ENCODE measurements at regions not wholly inside any gene's neighbourhood (a gene's known extent, or its start where the extent isn't known, plus 50 kb on each side); places are given as distances from the start of the nearest gene placed in this dataset.

DNA sequence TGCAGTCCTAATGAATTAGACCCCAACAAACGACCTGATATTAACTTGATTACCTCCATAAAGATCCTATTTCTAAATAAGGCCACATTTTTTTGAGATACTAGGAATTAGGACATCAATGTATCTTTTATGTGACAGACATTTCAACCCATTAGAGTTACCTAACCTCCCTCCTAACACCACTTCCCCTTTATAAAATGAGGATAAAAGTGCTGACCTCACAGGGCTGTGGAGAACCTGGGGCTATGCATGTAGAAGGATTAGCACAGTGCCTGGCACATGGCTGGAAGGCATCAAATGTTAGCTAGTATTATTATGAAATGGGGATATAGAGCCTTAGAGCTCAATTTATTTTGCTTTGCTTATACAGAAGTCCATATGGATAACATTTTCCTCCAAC lies 53.5 kb upstream of the LRRN1 start:
- 64 to 80% methylated on average over 1 of the region's 1 CpG for WGBS, 2 donors
- Histone ChIP-seq H3K4me1 (no peaks in the 10 kb centered on the region), H3K27me3 (no peaks in the 10 kb centered on the region), H3K4me3 (replicated peaks in 1 of 3) (no peak overlapping the region), H3K36me3 (no peaks in the 10 kb centered on the region), H3K27ac (no peak overlapping the region), H3K9me3 (no peaks in the 10 kb centered on the region)
- no peak for TF ChIP-seq POLR2A (IDR thresholded peaks at IDR 0.05)
- TF ChIP-seq, protein P1, sequence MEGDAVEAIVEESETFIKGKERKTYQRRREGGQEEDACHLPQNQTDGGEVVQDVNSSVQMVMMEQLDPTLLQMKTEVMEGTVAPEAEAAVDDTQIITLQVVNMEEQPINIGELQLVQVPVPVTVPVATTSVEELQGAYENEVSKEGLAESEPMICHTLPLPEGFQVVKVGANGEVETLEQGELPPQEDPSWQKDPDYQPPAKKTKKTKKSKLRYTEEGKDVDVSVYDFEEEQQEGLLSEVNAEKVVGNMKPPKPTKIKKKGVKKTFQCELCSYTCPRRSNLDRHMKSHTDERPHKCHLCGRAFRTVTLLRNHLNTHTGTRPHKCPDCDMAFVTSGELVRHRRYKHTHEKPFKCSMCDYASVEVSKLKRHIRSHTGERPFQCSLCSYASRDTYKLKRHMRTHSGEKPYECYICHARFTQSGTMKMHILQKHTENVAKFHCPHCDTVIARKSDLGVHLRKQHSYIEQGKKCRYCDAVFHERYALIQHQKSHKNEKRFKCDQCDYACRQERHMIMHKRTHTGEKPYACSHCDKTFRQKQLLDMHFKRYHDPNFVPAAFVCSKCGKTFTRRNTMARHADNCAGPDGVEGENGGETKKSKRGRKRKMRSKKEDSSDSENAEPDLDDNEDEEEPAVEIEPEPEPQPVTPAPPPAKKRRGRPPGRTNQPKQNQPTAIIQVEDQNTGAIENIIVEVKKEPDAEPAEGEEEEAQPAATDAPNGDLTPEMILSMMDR (IDR thresholded peaks at IDR 0.05) = no peak
- no peak for DNase-seq
- intact Hi-C loops (cut with DNase I) = no loop called here

DNA sequence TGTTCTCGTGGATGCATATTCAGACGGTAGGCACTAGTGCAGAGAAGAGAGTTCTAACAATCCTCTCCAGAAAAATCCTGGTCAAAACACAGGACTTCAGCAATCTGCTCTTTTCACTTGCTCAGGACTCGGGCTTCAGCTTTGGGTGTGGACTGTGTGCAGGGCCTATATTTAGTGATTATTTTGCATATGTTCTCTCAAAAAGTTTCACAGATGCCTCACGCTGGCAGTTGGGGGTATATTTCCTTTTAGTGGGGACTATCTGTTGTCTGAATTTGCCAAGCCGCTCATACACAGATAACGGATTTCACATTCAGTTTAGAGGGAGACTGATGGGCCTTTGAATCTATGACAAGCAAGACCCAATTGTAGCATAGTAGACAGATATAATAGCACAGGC lies 54.4 kb upstream of the LRRN1 start:
- Histone ChIP-seq H3K27me3 (no peaks in the 10 kb centered on the region), H3K27ac (no peak overlapping the region), H3K9me3 (no peaks in the 10 kb centered on the region), H3K4me1 (no peaks in the 10 kb centered on the region), H3K36me3 (no peaks in the 10 kb centered on the region), H3K4me3 (replicated peaks in 1 of 3) (no peak overlapping the region)
- TF ChIP-seq, protein P1 (IDR thresholded peaks at IDR 0.05) = no peak
- no peak for TF ChIP-seq POLR2A (IDR thresholded peaks at IDR 0.05)
- WGBS, 2 donors = 86 to 95% methylated on average over 6 of the region's 6 CpGs
- DNase-seq = no peak
- intact Hi-C loops (cut with DNase I) = no loop called here

DNA sequence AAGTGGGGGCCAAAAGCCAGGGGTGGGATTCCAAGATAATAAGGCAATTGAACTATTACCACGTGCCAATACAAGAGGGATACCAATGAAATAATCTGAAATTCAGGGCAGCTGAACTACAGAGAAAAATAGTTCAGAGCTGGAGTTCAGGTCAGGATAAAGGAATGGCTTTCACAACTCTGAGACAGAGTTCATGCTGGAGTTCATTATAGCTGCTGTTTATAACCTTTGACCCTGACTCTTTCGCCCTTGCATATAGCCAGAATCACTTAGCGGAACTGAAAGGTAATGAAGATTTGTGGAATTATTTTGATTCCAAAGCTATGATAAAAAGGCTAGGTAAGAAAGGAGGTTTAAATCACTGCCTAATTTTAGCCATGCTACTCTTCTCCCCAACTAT lies 55.5 kb upstream of the LRRN1 start:
- 88 to 95% methylated on average over 3 of the region's 3 CpGs for WGBS, 2 donors
- DNase-seq = no peak

DNA sequence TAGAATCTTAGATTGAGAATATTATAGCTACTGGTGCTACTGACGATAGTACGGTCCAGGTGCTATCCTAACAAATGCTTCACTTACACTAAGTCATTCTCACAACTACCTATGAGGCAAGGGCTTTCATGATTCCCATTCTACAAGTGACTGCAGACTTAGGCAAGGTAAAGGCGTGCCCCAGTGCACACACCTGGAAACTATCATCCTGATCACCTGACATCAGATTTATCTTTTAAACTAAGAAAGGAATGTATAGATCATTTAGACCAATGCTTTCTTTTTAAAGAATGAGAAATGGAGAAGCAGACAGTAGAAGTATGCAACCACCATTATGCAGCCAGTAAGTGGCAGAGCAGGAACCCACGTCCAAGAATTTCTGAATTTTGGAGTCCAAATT lies 59.2 kb upstream of the LRRN1 start:
- H3K27me3 ChIP-seq = no peaks in the 10 kb centered on the region
- intact Hi-C loops (cut with DNase I) = no loop called here
- no peak overlapping the region for H3K27ac ChIP-seq
- no peak overlapping the region for H3K4me3 ChIP-seq (replicated peaks in 1 of 3)
- no peaks in the 10 kb centered on the region for H3K9me3 ChIP-seq
- 85 to 91% methylated on average over 4 of the region's 4 CpGs for WGBS, 2 donors
- no peaks in the 10 kb centered on the region for H3K36me3 ChIP-seq
- TF ChIP-seq, protein P1 (IDR thresholded peaks at IDR 0.05) = no peak
- no peaks in the 10 kb centered on the region for H3K4me1 ChIP-seq
- no peak for DNase-seq

More for the DNA sequence above, 55.5 kb upstream of the LRRN1 start:
- Histone ChIP-seq H3K4me3 (replicated peaks in 1 of 3) (no peak overlapping the region), H3K27ac (no peak overlapping the region), H3K9me3 (no peaks in the 10 kb centered on the region), H3K4me1 (no peaks in the 10 kb centered on the region), H3K27me3 (no peaks in the 10 kb centered on the region), H3K36me3 (no peaks in the 10 kb centered on the region)
- TF ChIP-seq, protein P1 (IDR thresholded peaks at IDR 0.05) = no peak
- TF ChIP-seq POLR2A (IDR thresholded peaks at IDR 0.05) = no peak
- intact Hi-C loops (cut with DNase I) = no loop called here

DNA sequence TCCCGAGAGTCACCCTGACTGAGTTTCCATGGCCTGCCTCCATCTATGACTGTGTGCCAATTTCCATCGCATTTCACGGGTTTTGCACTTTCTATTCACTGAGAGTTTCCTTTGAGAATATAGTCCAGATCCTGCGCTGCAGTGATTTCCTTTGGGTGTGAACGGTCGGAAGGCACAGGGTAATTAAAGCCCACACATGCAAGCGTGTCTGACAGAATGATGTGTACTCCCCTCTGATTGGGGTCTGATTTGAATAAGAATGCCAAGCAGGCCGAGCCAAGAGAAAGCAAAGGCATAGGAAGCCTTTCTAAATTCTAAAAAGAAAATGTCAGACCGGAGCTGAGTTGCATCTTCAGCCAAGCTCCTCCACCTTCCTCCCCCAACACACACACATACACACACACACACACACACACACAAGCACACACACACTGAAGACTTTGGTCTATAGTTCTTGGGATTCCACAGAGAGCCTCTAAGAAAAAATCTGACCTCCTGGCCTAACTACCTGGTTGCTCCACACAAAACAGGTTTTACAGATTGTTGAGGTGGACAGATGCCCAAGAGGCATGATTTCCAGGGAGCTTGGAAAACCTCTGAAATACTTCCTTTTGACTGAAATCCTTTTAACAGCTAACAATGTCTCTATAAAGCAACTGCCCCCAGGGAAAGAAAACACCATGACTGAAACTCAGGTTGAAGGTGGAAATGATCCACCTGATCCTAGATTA lies 59.7 kb upstream of the LRRN1 start:
- TF ChIP-seq, protein P1 (IDR thresholded peaks at IDR 0.05) = no peak
- TF ChIP-seq POLR2A (IDR thresholded peaks at IDR 0.05) = no peak
- Histone ChIP-seq H3K4me3 (replicated peaks in 1 of 3) (no peak overlapping the region), H3K36me3 (no peaks in the 10 kb centered on the region), H3K27me3 (no peaks in the 10 kb centered on the region), H3K9me3 (no peaks in the 10 kb centered on the region), H3K27ac (no peak overlapping the region), H3K4me1 (no peaks in the 10 kb centered on the region)
- DNase-seq = no peak
- intact Hi-C loops (cut with DNase I) = no loop called here
- WGBS, 2 donors = 67 to 73% methylated on average over 9 of the region's 9 CpGs
